ENCODE measurements at regions not wholly inside any gene's neighbourhood (a gene's known extent, or its start where the extent isn't known, plus 50 kb on each side); places are given as distances from the start of the nearest gene placed in this dataset.

GRCh38 chr2:16244966-16245320 lies 304.6 kb downstream of the MYCN start:
- no peaks in the 10 kb centered on the region for H3K36me3 ChIP-seq (ENCODE audit: control insufficient read depth in 2 of 2, insufficient read depth in 1 of 2, low read length in 2 of 2)
- no peak overlapping the region for H3K4me3 ChIP-seq (ENCODE audit: low read depth, low read length)
- no peak for TF ChIP-seq KLF17 (tag by site-specific recombination; IDR thresholded peaks at IDR 0.05)
- TF ChIP-seq ZBTB21 (tag by site-specific recombination; IDR thresholded peaks at IDR 0.05): no peak
- TF ChIP-seq ZNF391 (tag by site-specific recombination; IDR thresholded peaks at IDR 0.05; ENCODE audit: borderline replicate concordance, low read depth): no peak
- no peak for TF ChIP-seq HOXD13 (CRISPR knock-in tag; IDR thresholded peaks at IDR 0.05; ENCODE audit: borderline replicate concordance)
- TF ChIP-seq ZNF138 (tag by site-specific recombination; IDR thresholded peaks at IDR 0.05; ENCODE audit: borderline replicate concordance): no peak
- TF ChIP-seq HOXC10 (CRISPR knock-in tag; IDR thresholded peaks at IDR 0.05): no peak
- no peak for TF ChIP-seq ZNF214 (tag by site-specific recombination; IDR thresholded peaks at IDR 0.05; ENCODE audit: borderline replicate concordance)
- TF ChIP-seq KLF7 (tag by site-specific recombination; IDR thresholded peaks at IDR 0.05; ENCODE audit: borderline replicate concordance): no peak
- TF ChIP-seq ZNF433 (tag by site-specific recombination; IDR thresholded peaks at IDR 0.05; ENCODE audit: low read depth): no peak
- TF ChIP-seq ZNF48 (tag by site-specific recombination; IDR thresholded peaks at IDR 0.05): no peak
- no peak for TF ChIP-seq SP7 (tag by site-specific recombination; IDR thresholded peaks at IDR 0.05)
- no peak for TF ChIP-seq ZNF366 (tag by site-specific recombination; conservative IDR thresholded peaks at IDR 0.05)
- no peak overlapping the region for H3K27ac ChIP-seq (ENCODE audit: extremely low read depth, low read depth, low read length)
- no peaks in the 10 kb centered on the region for H3K4me1 ChIP-seq (ENCODE audit: control insufficient read depth, insufficient read depth, low read length)
- CTCF ChIA-PET: interaction anchor here (0.5 kb wide), 1 partner anchor 170 kb away, joined by 3 read pairs; no protein-coding TSS in a partner anchor
- POLR2A ChIA-PET: no interaction called here
- no peaks in the 10 kb centered on the region for H3K9me3 ChIP-seq (ENCODE audit: control insufficient read depth, insufficient read depth, low read depth, low read length)

DNA sequence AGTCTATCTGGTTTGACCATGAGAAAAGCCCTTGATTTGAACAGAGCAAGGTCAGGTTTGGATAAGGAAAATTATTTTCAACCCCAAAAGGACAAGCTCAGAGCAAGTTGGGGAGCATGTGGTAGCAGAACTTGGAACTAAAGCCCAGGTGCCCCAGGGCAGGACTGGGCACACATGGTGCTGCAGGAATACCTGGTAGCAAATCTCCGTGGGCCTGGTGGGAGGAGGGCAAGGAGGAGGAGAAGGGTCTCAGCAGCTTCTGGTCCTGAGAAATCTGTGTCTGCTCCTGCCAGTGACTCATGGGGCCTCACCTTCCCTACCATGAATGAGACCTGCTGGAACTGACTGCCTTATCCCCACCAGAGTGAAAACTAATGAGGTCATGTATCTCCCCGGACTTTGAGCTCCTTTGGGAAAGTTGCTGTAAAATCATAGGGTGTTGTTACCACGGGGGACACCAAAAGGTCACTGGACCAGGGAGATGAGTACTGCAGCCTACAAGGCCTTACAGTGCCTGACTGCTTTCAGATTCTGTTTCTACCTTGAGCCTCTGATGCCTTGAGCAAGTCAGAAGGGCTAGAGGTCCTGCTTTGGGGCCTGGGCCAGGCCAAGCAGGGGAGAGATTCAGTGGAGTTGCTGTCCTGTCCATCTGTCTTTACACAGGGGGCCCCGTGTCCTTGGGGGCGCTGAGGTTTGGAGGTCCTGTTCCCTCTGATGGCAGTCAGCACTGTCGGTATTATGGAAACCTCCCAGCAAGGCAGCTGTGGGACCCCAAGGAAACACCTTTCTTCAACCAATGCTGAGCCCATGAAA lies 304.0 kb downstream of the MYCN start:
- no peaks in the 10 kb centered on the region for H3K4me1 ChIP-seq (ENCODE audit: control insufficient read depth, insufficient read depth, low read length)
- H3K27ac ChIP-seq (ENCODE audit: extremely low read depth, low read depth, low read length): no peak overlapping the region
- H3K4me3 ChIP-seq (ENCODE audit: low read depth, low read length): no peak overlapping the region
- H3K36me3 ChIP-seq (ENCODE audit: control insufficient read depth in 2 of 2, insufficient read depth in 1 of 2, low read length in 2 of 2): no peaks in the 10 kb centered on the region
- CTCF ChIA-PET: interaction anchor here (0.5 to 0.9 kb wide), 2 partner anchors 15 to 169 kb away, joined by 3 to 4 read pairs; no protein-coding TSS in a partner anchor
- TF ChIP-seq ZNF514 (tag by site-specific recombination; IDR thresholded peaks at IDR 0.05): no peak
- TF ChIP-seq ZNF2 (tag by site-specific recombination; IDR thresholded peaks at IDR 0.05): no peak
- no peak for TF ChIP-seq ZBTB21 (tag by site-specific recombination; IDR thresholded peaks at IDR 0.05)
- no peak for TF ChIP-seq KLF17 (tag by site-specific recombination; IDR thresholded peaks at IDR 0.05)
- TF ChIP-seq, protein P1, sequence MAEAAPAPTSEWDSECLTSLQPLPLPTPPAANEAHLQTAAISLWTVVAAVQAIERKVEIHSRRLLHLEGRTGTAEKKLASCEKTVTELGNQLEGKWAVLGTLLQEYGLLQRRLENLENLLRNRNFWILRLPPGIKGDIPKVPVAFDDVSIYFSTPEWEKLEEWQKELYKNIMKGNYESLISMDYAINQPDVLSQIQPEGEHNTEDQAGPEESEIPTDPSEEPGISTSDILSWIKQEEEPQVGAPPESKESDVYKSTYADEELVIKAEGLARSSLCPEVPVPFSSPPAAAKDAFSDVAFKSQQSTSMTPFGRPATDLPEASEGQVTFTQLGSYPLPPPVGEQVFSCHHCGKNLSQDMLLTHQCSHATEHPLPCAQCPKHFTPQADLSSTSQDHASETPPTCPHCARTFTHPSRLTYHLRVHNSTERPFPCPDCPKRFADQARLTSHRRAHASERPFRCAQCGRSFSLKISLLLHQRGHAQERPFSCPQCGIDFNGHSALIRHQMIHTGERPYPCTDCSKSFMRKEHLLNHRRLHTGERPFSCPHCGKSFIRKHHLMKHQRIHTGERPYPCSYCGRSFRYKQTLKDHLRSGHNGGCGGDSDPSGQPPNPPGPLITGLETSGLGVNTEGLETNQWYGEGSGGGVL (tag by site-specific recombination; IDR thresholded peaks at IDR 0.05): no peak
- no peak for TF ChIP-seq ZNF211 (tag by site-specific recombination; IDR thresholded peaks at IDR 0.05; ENCODE audit: low read depth)
- no peak for TF ChIP-seq FEZF1 (tag by site-specific recombination; IDR thresholded peaks at IDR 0.05)
- no peak for TF ChIP-seq ZNF558 (tag by site-specific recombination; IDR thresholded peaks at IDR 0.05)
- TF ChIP-seq ZNF571 (tag by site-specific recombination; IDR thresholded peaks at IDR 0.05): no peak
- no peak for TF ChIP-seq ZNF404 (tag by site-specific recombination; IDR thresholded peaks at IDR 0.05)
- no peak for TF ChIP-seq WT1 (tag by site-specific recombination; IDR thresholded peaks at IDR 0.05)
- TF ChIP-seq BCL11A (tag by site-specific recombination; IDR thresholded peaks at IDR 0.05; ENCODE audit: low read depth): no peak
- POLR2A ChIA-PET: no interaction called here
- H3K9me3 ChIP-seq (ENCODE audit: control insufficient read depth, insufficient read depth, low read depth, low read length): no peaks in the 10 kb centered on the region
